ENCODE measurements at regions not wholly inside any gene's neighbourhood (a gene's known extent, or its start where the extent isn't known, plus 50 kb on each side); places are given as distances from the start of the nearest gene placed in this dataset.

GRCh38 chr6:169937389-169938261 is 186.2 kb downstream of the ERMARD start:
- H3K4me3 ChIP-seq (ENCODE audit: low read depth, low read length), result no peak overlapping the region
- TF ChIP-seq CTCF (IDR thresholded peaks at IDR 0.05; ENCODE audit: low read depth, low read length), result no peak

GRCh38 chr6:169936355-169936975 is 185.0 kb downstream of the ERMARD start:
- no peak overlapping the region for H3K4me3 ChIP-seq (ENCODE audit: low read depth, low read length)
- TF ChIP-seq CTCF (IDR thresholded peaks at IDR 0.05; ENCODE audit: low read depth, low read length), result no peak

- H3K4me3 ChIP-seq (ENCODE audit: low read depth, low read length), result no peak overlapping the region
- no peak for TF ChIP-seq CTCF (IDR thresholded peaks at IDR 0.05; ENCODE audit: low read depth, low read length)
Measured at GRCh38 chr6:169935861-169936260, 184.4 kb downstream of the ERMARD start.

GRCh38 chr6:169935348-169935718 is 183.9 kb downstream of the ERMARD start:
- no peak for TF ChIP-seq CTCF (IDR thresholded peaks at IDR 0.05; ENCODE audit: low read depth, low read length)
- no peak overlapping the region for H3K4me3 ChIP-seq (ENCODE audit: low read depth, low read length)

- no peak overlapping the region for H3K4me3 ChIP-seq (ENCODE audit: low read depth, low read length)
- TF ChIP-seq CTCF (IDR thresholded peaks at IDR 0.05; ENCODE audit: low read depth, low read length), result no peak
Measured at GRCh38 chr6:169934699-169935347, 183.4 kb downstream of the ERMARD start.

- no peak overlapping the region for H3K4me3 ChIP-seq (ENCODE audit: low read depth, low read length)
- no peak for TF ChIP-seq CTCF (IDR thresholded peaks at IDR 0.05; ENCODE audit: low read depth, low read length)
Measured at GRCh38 chr6:169933839-169934698, 182.6 kb downstream of the ERMARD start.

Data from WI38 (cell line).